ENCODE measurements at regions not wholly inside any gene's neighbourhood (a gene's known extent, or its start where the extent isn't known, plus 50 kb on each side); places are given as distances from the start of the nearest gene placed in this dataset.

GRCh38 chr1:78214334-78214733, 168.6 kb downstream of the GIPC2 start:
- H3K4me3 ChIP-seq (ENCODE audit: low read length): no peak overlapping the region
- H4K20me1 ChIP-seq (ENCODE audit: low read length): no peaks in the 10 kb centered on the region
- no peaks in the 10 kb centered on the region for H3K27me3 ChIP-seq (ENCODE audit: low read length)
- H3K4me2 ChIP-seq (ENCODE audit: low read length): no peak overlapping the region
- H2AFZ ChIP-seq (ENCODE audit: low read length): no peak overlapping the region
- H3K9me3 ChIP-seq (ENCODE audit: low read length): peaks cover 11% of the 10 kb centered on the region; the same call in 1 of the 2 replicates
- H3K9me2 ChIP-seq (replicated peaks; ENCODE audit: low read length): no peaks in the 10 kb centered on the region
- H3K79me2 ChIP-seq (ENCODE audit: low read length): no peaks in the 10 kb centered on the region
- TF ChIP-seq EZH2phosphoT487 (IDR thresholded peaks at IDR 0.05; ENCODE audit: borderline replicate concordance, low read length) (no peak), EZH2 (IDR thresholded peaks at IDR 0.05; ENCODE audit: low read length, unreplicated experiment) (no peak), CTCF (conservative IDR thresholded peaks at IDR 0.05; ENCODE audit: low read depth, low read length) (no peak)
- CTCF ChIA-PET: no interaction called here
- ATAC-seq: no peak
- intact Hi-C loops (cut with micrococcal nuclease): no loop called here
- H3K4me1 ChIP-seq (ENCODE audit: insufficient read depth, low read length): peaks cover 15% of the 10 kb centered on the region
- no peaks in the 10 kb centered on the region for H3F3A ChIP-seq (ENCODE audit: low read length, unreplicated experiment)
- no TSS peak for BruUV-seq (replicated peaks)
- DNase-seq: peak; percentile 18
- H3K36me3 ChIP-seq (ENCODE audit: low read depth, low read length): no peaks in the 10 kb centered on the region
- peak overlapping the region; percentile 49 for H3K27ac ChIP-seq (ENCODE audit: low read length)
- no peak overlapping the region; the same call in 1 of the 2 replicates for H3K9ac ChIP-seq (ENCODE audit: low read length)
- POLR2A ChIA-PET (ENCODE audit: unreplicated experiment): no interaction called here

- H3K4me2 ChIP-seq (ENCODE audit: low read length): no peak overlapping the region
These were observed 176.6 kb downstream of the GIPC2 start for GRCh38 chr1:78222225-78222959.

More at GRCh38 chr1:78222225-78222959, 176.6 kb downstream of the GIPC2 start:
- TF ChIP-seq EZH2 (IDR thresholded peaks at IDR 0.05; ENCODE audit: low read length, unreplicated experiment): no peak
- TF ChIP-seq EZH2phosphoT487 (IDR thresholded peaks at IDR 0.05; ENCODE audit: borderline replicate concordance, low read length): no peak
- TF ChIP-seq CTCF (conservative IDR thresholded peaks at IDR 0.05; ENCODE audit: low read depth, low read length): no peak
- Histone ChIP-seq H3K9ac (ENCODE audit: low read length) (no peak overlapping the region), H2AFZ (ENCODE audit: low read length) (no peak overlapping the region), H3K27me3 (ENCODE audit: low read length) (no peaks in the 10 kb centered on the region), H4K20me1 (ENCODE audit: low read length) (no peaks in the 10 kb centered on the region), H3K79me2 (ENCODE audit: low read length) (no peaks in the 10 kb centered on the region), H3K4me1 (ENCODE audit: insufficient read depth, low read length) (peaks cover 11% of the 10 kb centered on the region; the same call in 1 of the 2 replicates), H3K27ac (ENCODE audit: low read length) (no peak overlapping the region), H3K36me3 (ENCODE audit: low read depth, low read length) (no peaks in the 10 kb centered on the region; the same call in 1 of the 2 replicates), H3F3A (ENCODE audit: low read length, unreplicated experiment) (no peaks in the 10 kb centered on the region), H3K4me3 (ENCODE audit: low read length) (no peak overlapping the region), H3K9me3 (ENCODE audit: low read length) (no peaks in the 10 kb centered on the region), H3K9me2 (replicated peaks; ENCODE audit: low read length) (no peaks in the 10 kb centered on the region)
- DNase-seq: no peak
- POLR2A ChIA-PET (ENCODE audit: unreplicated experiment): no interaction called here
- intact Hi-C loops (cut with micrococcal nuclease): loop anchor here (5.0 kb wide), 1 partner anchor 45 kb away; no protein-coding TSS in a partner anchor
- BruUV-seq (replicated peaks): no TSS peak
- no peak for ATAC-seq
- CTCF ChIA-PET: no interaction called here

All from PC-3 (cell line).